ENCODE measurements at regions not wholly inside any gene's neighbourhood (a gene's known extent, or its start where the extent isn't known, plus 50 kb on each side); places are given as distances from the start of the nearest gene placed in this dataset.

DNA sequence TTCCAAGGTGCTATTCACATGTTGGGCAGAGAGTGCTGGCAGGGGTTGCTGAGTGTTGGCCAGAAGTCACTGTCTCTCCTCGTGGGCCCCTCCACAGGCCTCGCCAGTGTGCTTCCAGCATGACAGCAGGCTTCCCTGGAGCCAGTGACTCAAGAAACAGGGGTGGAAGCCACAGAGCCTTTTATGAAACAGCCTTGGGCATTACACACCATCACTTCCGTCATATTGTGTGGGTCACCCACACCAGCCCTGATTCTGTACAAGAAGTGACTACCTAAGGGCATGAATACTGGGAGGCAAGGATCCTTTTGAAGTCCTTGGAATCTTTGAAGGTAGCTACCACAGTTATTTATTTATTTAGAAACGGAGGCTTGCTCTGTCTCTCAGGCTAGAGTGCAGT is 177.6 kb upstream of the UBE3A start:
- no peak overlapping the region for H3K27ac Mint-ChIP-seq
- no peaks in the 10 kb centered on the region for H3K4me1 Mint-ChIP-seq
- no peaks in the 10 kb centered on the region for H3K36me3 Mint-ChIP-seq
- no peak for DNase-seq (ENCODE audit: low spot score in 2 of 2, unreplicated experiment in 2 of 2)
- TF ChIP-seq, protein P1, sequence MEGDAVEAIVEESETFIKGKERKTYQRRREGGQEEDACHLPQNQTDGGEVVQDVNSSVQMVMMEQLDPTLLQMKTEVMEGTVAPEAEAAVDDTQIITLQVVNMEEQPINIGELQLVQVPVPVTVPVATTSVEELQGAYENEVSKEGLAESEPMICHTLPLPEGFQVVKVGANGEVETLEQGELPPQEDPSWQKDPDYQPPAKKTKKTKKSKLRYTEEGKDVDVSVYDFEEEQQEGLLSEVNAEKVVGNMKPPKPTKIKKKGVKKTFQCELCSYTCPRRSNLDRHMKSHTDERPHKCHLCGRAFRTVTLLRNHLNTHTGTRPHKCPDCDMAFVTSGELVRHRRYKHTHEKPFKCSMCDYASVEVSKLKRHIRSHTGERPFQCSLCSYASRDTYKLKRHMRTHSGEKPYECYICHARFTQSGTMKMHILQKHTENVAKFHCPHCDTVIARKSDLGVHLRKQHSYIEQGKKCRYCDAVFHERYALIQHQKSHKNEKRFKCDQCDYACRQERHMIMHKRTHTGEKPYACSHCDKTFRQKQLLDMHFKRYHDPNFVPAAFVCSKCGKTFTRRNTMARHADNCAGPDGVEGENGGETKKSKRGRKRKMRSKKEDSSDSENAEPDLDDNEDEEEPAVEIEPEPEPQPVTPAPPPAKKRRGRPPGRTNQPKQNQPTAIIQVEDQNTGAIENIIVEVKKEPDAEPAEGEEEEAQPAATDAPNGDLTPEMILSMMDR (IDR thresholded peaks at IDR 0.05; ENCODE audit: unreplicated experiment) = no peak
- no peaks in the 10 kb centered on the region for H3K27me3 Mint-ChIP-seq (ENCODE audit: low read depth)
- peaks cover 3% of the 10 kb centered on the region for H3K9me3 Mint-ChIP-seq
- H3K4me3 Mint-ChIP-seq = no peak overlapping the region

DNA sequence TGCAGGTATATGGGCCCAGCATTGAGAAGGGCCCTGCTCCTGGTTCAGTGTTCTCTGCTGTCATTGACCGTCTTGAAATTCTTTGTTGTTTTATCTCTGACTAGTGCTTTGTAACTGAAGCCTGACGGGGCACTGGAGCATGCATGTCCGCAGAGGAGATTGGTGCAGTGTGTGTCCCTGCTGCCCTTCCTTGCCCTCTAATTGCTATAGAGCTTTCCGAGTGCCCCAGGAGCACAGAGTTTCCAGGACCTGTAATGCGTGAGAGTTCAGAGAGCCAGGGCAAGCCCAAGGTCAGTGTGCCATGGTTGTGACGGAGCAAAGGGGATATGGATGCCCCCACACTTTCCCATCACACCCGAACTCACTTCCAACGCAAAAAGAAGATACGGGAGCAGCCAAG is 174.3 kb upstream of the UBE3A start:
- Mint-ChIP-seq H3K36me3 (no peaks in the 10 kb centered on the region), H3K4me1 (no peaks in the 10 kb centered on the region), H3K9me3 (no peaks in the 10 kb centered on the region), H3K27me3 (ENCODE audit: low read depth) (no peaks in the 10 kb centered on the region), H3K27ac (no peak overlapping the region), H3K4me3 (no peak overlapping the region)
- no peak for DNase-seq (ENCODE audit: low spot score in 2 of 2, unreplicated experiment in 2 of 2)
- TF ChIP-seq, protein P1 (IDR thresholded peaks at IDR 0.05; ENCODE audit: unreplicated experiment) = no peak

DNA sequence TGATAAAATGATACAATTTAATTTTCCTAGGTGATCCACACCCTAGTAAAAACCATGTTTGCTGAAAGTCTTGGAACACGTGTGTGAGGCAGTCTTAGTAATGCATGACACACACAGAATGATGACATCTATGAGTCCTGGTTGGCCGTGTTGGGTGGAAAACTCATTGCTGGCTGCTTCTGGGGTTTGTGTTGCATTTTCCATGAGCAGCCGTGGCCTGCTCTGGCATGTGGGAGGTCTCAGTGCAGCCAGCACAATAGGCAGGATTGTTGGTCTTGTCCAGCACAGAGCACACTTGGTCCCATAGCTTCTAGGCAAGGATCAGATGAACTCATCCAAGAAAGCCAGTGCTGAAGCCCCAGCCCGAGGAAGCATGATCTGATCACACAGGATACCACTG is 172.8 kb upstream of the UBE3A start:
- Mint-ChIP-seq H3K4me3 (no peak overlapping the region), H3K27me3 (ENCODE audit: low read depth) (no peaks in the 10 kb centered on the region), H3K36me3 (no peaks in the 10 kb centered on the region), H3K9me3 (no peaks in the 10 kb centered on the region), H3K27ac (no peak overlapping the region), H3K4me1 (no peaks in the 10 kb centered on the region)
- TF ChIP-seq, protein P1 (IDR thresholded peaks at IDR 0.05; ENCODE audit: unreplicated experiment) = no peak
- no peak for DNase-seq (ENCODE audit: low spot score in 2 of 2, unreplicated experiment in 2 of 2)

DNA sequence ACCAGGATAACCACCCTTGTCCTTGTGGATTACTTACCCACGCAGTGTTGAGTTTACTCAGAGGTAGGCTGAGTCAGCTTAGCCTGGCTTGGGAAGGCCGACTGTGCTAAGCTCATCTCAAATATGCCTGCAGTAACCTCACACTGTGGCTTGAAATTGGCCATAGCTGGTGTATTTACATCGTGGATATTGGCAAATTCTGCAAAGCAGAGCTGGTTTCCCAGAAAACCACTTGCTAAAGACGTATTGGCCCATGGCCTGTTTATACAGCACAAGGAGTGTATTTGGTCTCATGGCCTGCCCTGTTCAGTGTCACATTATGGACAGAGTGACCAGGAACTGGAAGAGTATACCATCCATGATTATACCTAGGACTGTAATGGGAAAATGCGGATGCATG is 170.5 kb upstream of the UBE3A start:
- Mint-ChIP-seq H3K27me3 (ENCODE audit: low read depth) (no peaks in the 10 kb centered on the region), H3K27ac (no peak overlapping the region), H3K36me3 (no peaks in the 10 kb centered on the region), H3K9me3 (peaks cover 1% of the 10 kb centered on the region), H3K4me3 (no peak overlapping the region), H3K4me1 (no peaks in the 10 kb centered on the region)
- TF ChIP-seq, protein P1 (IDR thresholded peaks at IDR 0.05; ENCODE audit: unreplicated experiment) = no peak
- no peak for DNase-seq (ENCODE audit: low spot score in 2 of 2, unreplicated experiment in 2 of 2)

DNA sequence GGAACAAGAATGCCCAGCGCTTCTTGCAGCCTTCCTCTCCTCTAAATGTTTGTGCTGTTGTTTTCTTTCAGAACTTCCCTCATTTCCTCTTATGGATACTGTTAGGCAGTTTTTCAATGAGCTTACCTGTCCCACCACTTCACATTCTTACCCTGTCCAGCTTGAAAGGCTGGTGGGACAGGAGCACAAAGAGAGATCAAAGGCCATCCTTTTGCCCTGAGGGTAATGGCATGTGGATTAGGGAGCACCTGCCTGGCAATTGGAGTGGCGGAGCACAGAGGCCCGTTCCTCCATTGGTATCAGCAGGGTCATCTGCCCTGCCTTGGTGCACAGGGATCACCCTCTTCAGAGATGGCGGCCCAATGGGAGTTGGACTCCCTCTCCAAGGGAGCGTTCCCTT is 170.1 kb upstream of the UBE3A start:
- no peaks in the 10 kb centered on the region for H3K27me3 Mint-ChIP-seq (ENCODE audit: low read depth)
- H3K4me1 Mint-ChIP-seq = no peaks in the 10 kb centered on the region
- no peak overlapping the region for H3K4me3 Mint-ChIP-seq
- TF ChIP-seq, protein P1 (IDR thresholded peaks at IDR 0.05; ENCODE audit: unreplicated experiment) = no peak
- DNase-seq (ENCODE audit: low spot score in 2 of 2, unreplicated experiment in 2 of 2) = no peak
- no peak overlapping the region for H3K27ac Mint-ChIP-seq
- no peaks in the 10 kb centered on the region for H3K36me3 Mint-ChIP-seq
- H3K9me3 Mint-ChIP-seq = peaks cover 6% of the 10 kb centered on the region

DNA sequence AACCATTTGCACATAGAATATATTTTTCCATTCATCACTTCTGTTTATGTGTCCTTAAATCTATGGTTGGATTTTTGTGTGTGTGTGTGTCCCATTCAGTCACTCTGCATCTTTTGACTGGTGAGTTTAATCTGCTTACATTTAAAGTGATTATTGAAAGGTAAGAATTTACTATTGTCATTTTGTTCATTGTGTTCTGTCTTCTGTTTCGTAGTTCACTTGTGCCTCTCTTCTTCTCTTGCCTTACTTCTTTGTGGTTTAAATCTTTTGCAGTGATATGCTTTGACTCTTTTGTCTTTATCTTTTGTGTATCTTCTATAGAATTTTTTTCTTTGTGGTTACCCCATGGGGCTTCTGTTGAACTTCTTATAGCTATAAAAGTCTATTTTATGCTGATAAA is 166.3 kb upstream of the UBE3A start:
- Mint-ChIP-seq H3K27ac (no peak overlapping the region), H3K4me3 (no peak overlapping the region)

More for the DNA sequence above, 166.3 kb upstream of the UBE3A start:
- DNase-seq (ENCODE audit: low spot score in 2 of 2, unreplicated experiment in 2 of 2) = no peak
- Mint-ChIP-seq H3K4me1 (no peaks in the 10 kb centered on the region), H3K9me3 (peaks cover 13% of the 10 kb centered on the region), H3K27me3 (ENCODE audit: low read depth) (no peaks in the 10 kb centered on the region), H3K36me3 (no peaks in the 10 kb centered on the region)
- TF ChIP-seq, protein P1 (IDR thresholded peaks at IDR 0.05; ENCODE audit: unreplicated experiment) = no peak

Measured in mesothelial cell of epicardium (in vitro differentiated cells).